ENCODE measurements at regions not wholly inside any gene's neighbourhood (a gene's known extent, or its start where the extent isn't known, plus 50 kb on each side); places are given as distances from the start of the nearest gene placed in this dataset.

- DNase-seq (no peak), ATAC-seq (no peak)
- Mint-ChIP-seq H3K27ac (no peak overlapping the region), H3K4me1 (no peaks in the 10 kb centered on the region), H3K4me3 (no peak overlapping the region), H3K36me3 (no peaks in the 10 kb centered on the region), H3K9me3 (peaks cover 0 to 5% (median 0%) of the 10 kb centered on the region in 11 donors), H3K27me3 (peaks cover 0 to 14% (median 9%) of the 10 kb centered on the region in 5 donors)
- Histone ChIP-seq H3K27ac (ENCODE audit: low read depth, low read length) (no peak overlapping the region), H3K36me3 (ENCODE audit: control insufficient read depth in 2 of 3, insufficient read depth in 3 of 3, low read length in 3 of 3) (no peaks in the 10 kb centered on the region), H3K4me3 (ENCODE audit: low read length) (no peak overlapping the region), H3K27me3 (ENCODE audit: control insufficient read depth in 2 of 2, insufficient read depth in 2 of 2, low read length in 2 of 2) (no peaks in the 10 kb centered on the region), H3K4me1 (ENCODE audit: control insufficient read depth in 2 of 2, insufficient read depth in 2 of 2, low read length in 2 of 2) (no peaks in the 10 kb centered on the region), H3K9me3 (ENCODE audit: control insufficient read depth in 2 of 3, low read length in 3 of 3) (no peaks in the 10 kb centered on the region)
- CTCF ChIA-PET, result no interaction called here
- intact Hi-C loops (cut with micrococcal nuclease), result no loop called here
- POLR2A ChIA-PET, result no interaction called here
These were observed 166.2 kb downstream of the SNX10 start for GRCh38 chr7:26457696-26458327.

- ChIA-PET CTCF (no interaction called here), POLR2A (no interaction called here)
- no peak overlapping the region for H3K27ac Mint-ChIP-seq
- H3K4me1 Mint-ChIP-seq, result no peaks in the 10 kb centered on the region
- ATAC-seq (no peak), DNase-seq (no peak)
- no peak overlapping the region for H3K4me3 Mint-ChIP-seq
- intact Hi-C loops (cut with micrococcal nuclease), result no loop called here
- no peak overlapping the region for H3K27ac ChIP-seq (ENCODE audit: low read depth, low read length)
- no peak overlapping the region for H3K4me3 ChIP-seq (ENCODE audit: low read length)
- no peaks in the 10 kb centered on the region for H3K9me3 ChIP-seq (ENCODE audit: control insufficient read depth in 2 of 3, low read length in 3 of 3)
- H3K9me3 Mint-ChIP-seq, result peaks cover 0 to 5% (median 0%) of the 10 kb centered on the region in 11 donors
- no peaks in the 10 kb centered on the region for H3K36me3 ChIP-seq (ENCODE audit: control insufficient read depth in 2 of 3, insufficient read depth in 3 of 3, low read length in 3 of 3)
- peaks cover 0 to 14% (median 5%) of the 10 kb centered on the region in 5 donors for H3K27me3 Mint-ChIP-seq
- H3K27me3 ChIP-seq (ENCODE audit: control insufficient read depth in 2 of 2, insufficient read depth in 2 of 2, low read length in 2 of 2), result no peaks in the 10 kb centered on the region
- H3K4me1 ChIP-seq (ENCODE audit: control insufficient read depth in 2 of 2, insufficient read depth in 2 of 2, low read length in 2 of 2), result no peaks in the 10 kb centered on the region
- no peaks in the 10 kb centered on the region for H3K36me3 Mint-ChIP-seq
These were observed 166.9 kb downstream of the SNX10 start for GRCh38 chr7:26458466-26459145.

GRCh38 chr7:26459540-26460193 lies 168.0 kb downstream of the SNX10 start:
- intact Hi-C loops (cut with micrococcal nuclease), result no loop called here
- H3K36me3 Mint-ChIP-seq, result no peaks in the 10 kb centered on the region
- no peaks in the 10 kb centered on the region for H3K4me1 ChIP-seq (ENCODE audit: control insufficient read depth in 2 of 2, insufficient read depth in 2 of 2, low read length in 2 of 2)
- DNase-seq (no peak), ATAC-seq (no peak)
- no peak overlapping the region for H3K27ac Mint-ChIP-seq
- peaks cover 0 to 5% (median 0%) of the 10 kb centered on the region in 11 donors for H3K9me3 Mint-ChIP-seq
- CTCF ChIA-PET, result no interaction called here
- H3K27ac ChIP-seq (ENCODE audit: low read depth, low read length), result no peak overlapping the region
- no peak overlapping the region for H3K4me3 Mint-ChIP-seq
- POLR2A ChIA-PET, result no interaction called here
- no peaks in the 10 kb centered on the region for H3K36me3 ChIP-seq (ENCODE audit: control insufficient read depth in 2 of 3, insufficient read depth in 3 of 3, low read length in 3 of 3)
- peaks cover 0 to 14% (median 5%) of the 10 kb centered on the region in 5 donors for H3K27me3 Mint-ChIP-seq
- no peak overlapping the region for H3K4me3 ChIP-seq (ENCODE audit: low read length)
- H3K9me3 ChIP-seq (ENCODE audit: control insufficient read depth in 2 of 3, low read length in 3 of 3), result no peaks in the 10 kb centered on the region
- no peaks in the 10 kb centered on the region for H3K4me1 Mint-ChIP-seq
- H3K27me3 ChIP-seq (ENCODE audit: control insufficient read depth in 2 of 2, insufficient read depth in 2 of 2, low read length in 2 of 2), result no peaks in the 10 kb centered on the region

GRCh38 chr7:26460351-26461085 lies 168.9 kb downstream of the SNX10 start:
- DNase-seq (no peak), ATAC-seq (no peak)
- H3K27ac ChIP-seq (ENCODE audit: low read depth, low read length), result no peak overlapping the region
- no peaks in the 10 kb centered on the region for H3K36me3 ChIP-seq (ENCODE audit: control insufficient read depth in 2 of 3, insufficient read depth in 3 of 3, low read length in 3 of 3)
- Mint-ChIP-seq H3K27me3 (peaks cover 0 to 13% (median 5%) of the 10 kb centered on the region in 5 donors), H3K9me3 (peaks cover 0 to 1% (median 0%) of the 10 kb centered on the region in 11 donors), H3K4me1 (no peaks in the 10 kb centered on the region), H3K36me3 (no peaks in the 10 kb centered on the region), H3K27ac (no peak overlapping the region), H3K4me3 (no peak overlapping the region)
- no peaks in the 10 kb centered on the region for H3K4me1 ChIP-seq (ENCODE audit: control insufficient read depth in 2 of 2, insufficient read depth in 2 of 2, low read length in 2 of 2)
- H3K9me3 ChIP-seq (ENCODE audit: control insufficient read depth in 2 of 3, low read length in 3 of 3), result no peaks in the 10 kb centered on the region
- CTCF ChIA-PET, result no interaction called here
- POLR2A ChIA-PET, result no interaction called here
- no peak overlapping the region for H3K4me3 ChIP-seq (ENCODE audit: low read length)
- intact Hi-C loops (cut with micrococcal nuclease), result no loop called here
- H3K27me3 ChIP-seq (ENCODE audit: control insufficient read depth in 2 of 2, insufficient read depth in 2 of 2, low read length in 2 of 2), result no peaks in the 10 kb centered on the region

GRCh38 chr7:26461518-26461917 lies 169.9 kb downstream of the SNX10 start:
- CTCF ChIA-PET, result no interaction called here

GRCh38 chr7:26466007-26466406 lies 174.3 kb downstream of the SNX10 start:
- CTCF ChIA-PET, result no interaction called here
- intact Hi-C loops (cut with micrococcal nuclease), result no loop called here
- Mint-ChIP-seq H3K4me3 (no peak overlapping the region), H3K4me1 (no peaks in the 10 kb centered on the region), H3K27ac (no peak overlapping the region), H3K27me3 (peaks cover 0 to 12% (median 4%) of the 10 kb centered on the region in 5 donors), H3K36me3 (no peaks in the 10 kb centered on the region), H3K9me3 (no peaks in the 10 kb centered on the region)
- ATAC-seq, result no peak
- H3K27ac ChIP-seq (ENCODE audit: low read depth, low read length), result no peak overlapping the region
- no peaks in the 10 kb centered on the region for H3K4me1 ChIP-seq (ENCODE audit: control insufficient read depth in 2 of 2, insufficient read depth in 2 of 2, low read length in 2 of 2)
- H3K27me3 ChIP-seq (ENCODE audit: control insufficient read depth in 2 of 2, insufficient read depth in 2 of 2, low read length in 2 of 2), result no peaks in the 10 kb centered on the region
- no peaks in the 10 kb centered on the region for H3K9me3 ChIP-seq (ENCODE audit: control insufficient read depth in 2 of 3, low read length in 3 of 3)
- POLR2A ChIA-PET, result no interaction called here
- DNase-seq, result no peak
- no peak overlapping the region for H3K4me3 ChIP-seq (ENCODE audit: low read length)
- no peaks in the 10 kb centered on the region for H3K36me3 ChIP-seq (ENCODE audit: control insufficient read depth in 2 of 3, insufficient read depth in 3 of 3, low read length in 3 of 3)

More at GRCh38 chr7:26461518-26461917, 169.9 kb downstream of the SNX10 start:
- no peak for ATAC-seq
- Mint-ChIP-seq H3K27ac (no peak overlapping the region), H3K36me3 (no peaks in the 10 kb centered on the region), H3K4me3 (no peak overlapping the region), H3K4me1 (no peaks in the 10 kb centered on the region), H3K9me3 (no peaks in the 10 kb centered on the region), H3K27me3 (peaks cover 0 to 13% (median 5%) of the 10 kb centered on the region in 5 donors)
- no peak overlapping the region for H3K27ac ChIP-seq (ENCODE audit: low read depth, low read length)
- no peaks in the 10 kb centered on the region for H3K27me3 ChIP-seq (ENCODE audit: control insufficient read depth in 2 of 2, insufficient read depth in 2 of 2, low read length in 2 of 2)
- H3K9me3 ChIP-seq (ENCODE audit: control insufficient read depth in 2 of 3, low read length in 3 of 3), result no peaks in the 10 kb centered on the region
- no peaks in the 10 kb centered on the region for H3K36me3 ChIP-seq (ENCODE audit: control insufficient read depth in 2 of 3, insufficient read depth in 3 of 3, low read length in 3 of 3)
- DNase-seq, result no peak
- H3K4me1 ChIP-seq (ENCODE audit: control insufficient read depth in 2 of 2, insufficient read depth in 2 of 2, low read length in 2 of 2), result no peaks in the 10 kb centered on the region
- no peak overlapping the region for H3K4me3 ChIP-seq (ENCODE audit: low read length)
- intact Hi-C loops (cut with micrococcal nuclease), result no loop called here
- POLR2A ChIA-PET, result no interaction called here

Data from naive thymus-derived CD4-positive, alpha-beta T cell (primary cell).